DND-41 (cell line): ENCODE measurements at regions not wholly inside any gene's neighbourhood (a gene's known extent, or its start where the extent isn't known, plus 50 kb on each side); places are given as distances from the start of the nearest gene placed in this dataset.

ENCODE experiments used
- EZH2 ChIP-seq: IDR thresholded peaks from 3 replicates; pipeline ENCODE4 v1.6.1; 2012; ENCODE audit warnings: borderline replicate concordance, low read depth, mild to moderate bottlenecking, moderate library complexity, low read length, inconsistent platforms; ENCODE audit not compliant: severe bottlenecking
- TF ChIP-seq, protein P1 (sequence below): IDR thresholded peaks from 2 replicates; pipeline ENCODE4 v1.5.1; 2012; ENCODE audit warnings: borderline replicate concordance, low read length, moderate library complexity, mild to moderate bottlenecking; ENCODE audit not compliant: poor library complexity, severe bottlenecking; ENCODE audit errors: extremely low read depth

DNA sequence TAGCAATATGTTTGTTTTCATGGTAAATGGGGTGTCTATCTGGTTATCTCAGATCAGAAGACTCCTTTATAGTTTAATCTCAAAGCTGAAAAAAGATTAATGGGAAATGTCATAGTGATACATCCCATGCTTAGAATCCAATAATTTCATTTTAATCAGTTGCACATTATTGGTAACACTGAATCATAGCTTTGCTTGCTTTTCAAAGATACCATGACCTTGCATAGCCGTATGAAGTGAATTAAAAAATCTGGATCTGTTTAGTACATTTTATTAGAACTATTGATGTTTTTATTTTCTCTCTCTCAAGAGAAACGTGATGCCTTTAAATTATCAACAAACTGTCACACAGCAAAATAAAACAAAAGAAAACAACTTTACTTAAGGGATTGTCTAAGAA, 506.7 kb upstream of the SGO1 start:
- TF ChIP-seq, protein P1, sequence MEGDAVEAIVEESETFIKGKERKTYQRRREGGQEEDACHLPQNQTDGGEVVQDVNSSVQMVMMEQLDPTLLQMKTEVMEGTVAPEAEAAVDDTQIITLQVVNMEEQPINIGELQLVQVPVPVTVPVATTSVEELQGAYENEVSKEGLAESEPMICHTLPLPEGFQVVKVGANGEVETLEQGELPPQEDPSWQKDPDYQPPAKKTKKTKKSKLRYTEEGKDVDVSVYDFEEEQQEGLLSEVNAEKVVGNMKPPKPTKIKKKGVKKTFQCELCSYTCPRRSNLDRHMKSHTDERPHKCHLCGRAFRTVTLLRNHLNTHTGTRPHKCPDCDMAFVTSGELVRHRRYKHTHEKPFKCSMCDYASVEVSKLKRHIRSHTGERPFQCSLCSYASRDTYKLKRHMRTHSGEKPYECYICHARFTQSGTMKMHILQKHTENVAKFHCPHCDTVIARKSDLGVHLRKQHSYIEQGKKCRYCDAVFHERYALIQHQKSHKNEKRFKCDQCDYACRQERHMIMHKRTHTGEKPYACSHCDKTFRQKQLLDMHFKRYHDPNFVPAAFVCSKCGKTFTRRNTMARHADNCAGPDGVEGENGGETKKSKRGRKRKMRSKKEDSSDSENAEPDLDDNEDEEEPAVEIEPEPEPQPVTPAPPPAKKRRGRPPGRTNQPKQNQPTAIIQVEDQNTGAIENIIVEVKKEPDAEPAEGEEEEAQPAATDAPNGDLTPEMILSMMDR: no peak
- no peak for TF ChIP-seq EZH2
